Spleen (tissue), 7 donors: ENCODE measurements at regions not wholly inside any gene's neighbourhood (a gene's known extent, or its start where the extent isn't known, plus 50 kb on each side); places are given as distances from the start of the nearest gene placed in this dataset.

Experiments
- POLR2AphosphoS5 ChIP-seq, 3 donors: sonication (generic); formaldehyde crosslinking; IDR thresholded peaks; one replicate each; pipeline ENCODE4 v1.5.1; 2017; ENCODE audit warnings: antibody characterized with exemption in 3 of 3
- TF ChIP-seq, protein P1 (sequence below), 11 experiments: fragments of 200-600 bp in 7 of 11; fragments of 450-650 bp in 4 of 11; sonication (generic) in 4 of 11; IDR thresholded peaks in 8 of 11; conservative IDR thresholded peaks in 3 of 11; 1 replicate in 7 of 11; 2 replicates in 4 of 11; pipeline versions ENCODE4 v1.4.0 to v1.8.0; 2016 to 2021; ENCODE audit warnings: antibody characterized with exemption in 11 of 11, inconsistent platforms in 4 of 11, mild to moderate bottlenecking in 1 of 11
- donor health status: DM: no; HTN: no; CAD: no; lungs with moderate emphysema.
- donor health status: DM: no; HTN: no; CAD: no.
- donor health status: DM: no; HTN: no; CAD: no.

GRCh38 chr5:84637662-84638375 is 253.1 kb upstream of the EDIL3 start:
- TF ChIP-seq POLR2AphosphoS5 (IDR thresholded peaks at IDR 0.05): no peak
- TF ChIP-seq, protein P1, sequence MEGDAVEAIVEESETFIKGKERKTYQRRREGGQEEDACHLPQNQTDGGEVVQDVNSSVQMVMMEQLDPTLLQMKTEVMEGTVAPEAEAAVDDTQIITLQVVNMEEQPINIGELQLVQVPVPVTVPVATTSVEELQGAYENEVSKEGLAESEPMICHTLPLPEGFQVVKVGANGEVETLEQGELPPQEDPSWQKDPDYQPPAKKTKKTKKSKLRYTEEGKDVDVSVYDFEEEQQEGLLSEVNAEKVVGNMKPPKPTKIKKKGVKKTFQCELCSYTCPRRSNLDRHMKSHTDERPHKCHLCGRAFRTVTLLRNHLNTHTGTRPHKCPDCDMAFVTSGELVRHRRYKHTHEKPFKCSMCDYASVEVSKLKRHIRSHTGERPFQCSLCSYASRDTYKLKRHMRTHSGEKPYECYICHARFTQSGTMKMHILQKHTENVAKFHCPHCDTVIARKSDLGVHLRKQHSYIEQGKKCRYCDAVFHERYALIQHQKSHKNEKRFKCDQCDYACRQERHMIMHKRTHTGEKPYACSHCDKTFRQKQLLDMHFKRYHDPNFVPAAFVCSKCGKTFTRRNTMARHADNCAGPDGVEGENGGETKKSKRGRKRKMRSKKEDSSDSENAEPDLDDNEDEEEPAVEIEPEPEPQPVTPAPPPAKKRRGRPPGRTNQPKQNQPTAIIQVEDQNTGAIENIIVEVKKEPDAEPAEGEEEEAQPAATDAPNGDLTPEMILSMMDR (IDR thresholded peaks at IDR 0.05 in 8 of 11, conservative IDR thresholded peaks at IDR 0.05 in 3 of 11): no peak
